ENCODE measurements at regions not wholly inside any gene's neighbourhood (a gene's known extent, or its start where the extent isn't known, plus 50 kb on each side); places are given as distances from the start of the nearest gene placed in this dataset.

- no peak for DNase-seq
- Histone ChIP-seq H3K4me3 (no peak overlapping the region), H3K27me3 (ENCODE audit: low read depth) (no peaks in the 10 kb centered on the region), H3K36me3 (no peaks in the 10 kb centered on the region), H3K4me1 (no peaks in the 10 kb centered on the region), H3K9me3 (replicated peaks) (no peaks in the 10 kb centered on the region), H3K27ac (replicated peaks) (no peak overlapping the region)
- intact Hi-C loops (cut with micrococcal nuclease): no loop called here
- TF ChIP-seq CTCF (IDR thresholded peaks at IDR 0.05; ENCODE audit: borderline replicate concordance): no peak
These were observed 177.0 kb upstream of the ATP6AP2 start for GRCh38 chrX:40403757-40404156.

GRCh38 chrX:40402831-40403533, 177.8 kb upstream of the ATP6AP2 start:
- intact Hi-C loops (cut with micrococcal nuclease): no loop called here
- H3K36me3 ChIP-seq: no peaks in the 10 kb centered on the region
- no peaks in the 10 kb centered on the region for H3K4me1 ChIP-seq
- no peak for DNase-seq
- no peak overlapping the region for H3K4me3 ChIP-seq
- H3K27ac ChIP-seq (replicated peaks): no peak overlapping the region
- no peaks in the 10 kb centered on the region for H3K9me3 ChIP-seq (replicated peaks)
- no peaks in the 10 kb centered on the region for H3K27me3 ChIP-seq (ENCODE audit: low read depth)
- TF ChIP-seq CTCF (IDR thresholded peaks at IDR 0.05; ENCODE audit: borderline replicate concordance): no peak

GRCh38 chrX:40395102-40395501, 185.7 kb upstream of the ATP6AP2 start:
- Histone ChIP-seq H3K9me3 (replicated peaks) (no peaks in the 10 kb centered on the region), H3K36me3 (no peaks in the 10 kb centered on the region), H3K4me1 (no peaks in the 10 kb centered on the region), H3K27ac (replicated peaks) (no peak overlapping the region), H3K4me3 (no peak overlapping the region), H3K27me3 (ENCODE audit: low read depth) (no peaks in the 10 kb centered on the region)
- intact Hi-C loops (cut with micrococcal nuclease): no loop called here
- TF ChIP-seq CTCF (IDR thresholded peaks at IDR 0.05; ENCODE audit: borderline replicate concordance): no peak
- no peak for DNase-seq

GRCh38 chrX:40394302-40394701, 186.5 kb upstream of the ATP6AP2 start:
- no peaks in the 10 kb centered on the region for H3K4me1 ChIP-seq
- no peak overlapping the region for H3K27ac ChIP-seq (replicated peaks)
- H3K4me3 ChIP-seq: no peak overlapping the region
- no peaks in the 10 kb centered on the region for H3K27me3 ChIP-seq (ENCODE audit: low read depth)
- no peak for TF ChIP-seq CTCF (IDR thresholded peaks at IDR 0.05; ENCODE audit: borderline replicate concordance)
- intact Hi-C loops (cut with micrococcal nuclease): no loop called here
- no peak for DNase-seq
- H3K9me3 ChIP-seq (replicated peaks): no peaks in the 10 kb centered on the region
- H3K36me3 ChIP-seq: no peaks in the 10 kb centered on the region

- intact Hi-C loops (cut with micrococcal nuclease): no loop called here
- Histone ChIP-seq H3K4me3 (no peak overlapping the region), H3K9me3 (replicated peaks) (no peaks in the 10 kb centered on the region), H3K27ac (replicated peaks) (no peak overlapping the region), H3K36me3 (no peaks in the 10 kb centered on the region), H3K27me3 (ENCODE audit: low read depth) (no peaks in the 10 kb centered on the region), H3K4me1 (no peaks in the 10 kb centered on the region)
- no peak for TF ChIP-seq CTCF (IDR thresholded peaks at IDR 0.05; ENCODE audit: borderline replicate concordance)
- peak; percentile 17 for DNase-seq
These were observed 188.2 kb upstream of the ATP6AP2 start for GRCh38 chrX:40392599-40392998.

All from left ventricle myocardium inferior (tissue), 1 donor.